ENCODE measurements at regions not wholly inside any gene's neighbourhood (a gene's known extent, or its start where the extent isn't known, plus 50 kb on each side); places are given as distances from the start of the nearest gene placed in this dataset.

GRCh38 chr3:134090031-134090430 lies 60.3 kb upstream of the SLCO2A1 start:
- H3K9ac ChIP-seq (replicated peaks in 1 of 4; ENCODE audit: extremely low read depth in 1 of 4, low read depth in 3 of 4, low read length in 3 of 4) = no peak overlapping the region
- H4K8ac ChIP-seq (ENCODE audit: extremely low read depth, insufficient read depth, low read length) = no peak overlapping the region
- H4K20me1 ChIP-seq (replicated peaks in 1 of 2; ENCODE audit: control insufficient read depth in 1 of 2, insufficient read depth in 2 of 2, low read length in 2 of 2) = no peaks in the 10 kb centered on the region
- no peak overlapping the region for H2BK20ac ChIP-seq (ENCODE audit: low read length)
- no peaks in the 10 kb centered on the region for H3K23me2 ChIP-seq (ENCODE audit: low read depth, low read length)
- no peaks in the 10 kb centered on the region for H3K27me3 ChIP-seq (replicated peaks in 1 of 4; ENCODE audit: control insufficient read depth in 3 of 4, extremely low read depth in 1 of 4, insufficient read depth in 3 of 4, low read length in 3 of 4)
- no peak overlapping the region for H3K18ac ChIP-seq (ENCODE audit: extremely low read depth, low read length)
- H4K91ac ChIP-seq (replicated peaks; ENCODE audit: insufficient read length, low read length) = no peak overlapping the region
- H3K56ac ChIP-seq (replicated peaks; ENCODE audit: insufficient read length, low read depth, low read length) = no peak overlapping the region
- no peak overlapping the region for H2BK15ac ChIP-seq (ENCODE audit: low read length)
- H3K79me1 ChIP-seq (ENCODE audit: low read depth, low read length) = no peaks in the 10 kb centered on the region
- H3K36me3 ChIP-seq (ENCODE audit: control insufficient read depth in 2 of 4, insufficient read depth in 4 of 4, low read length in 3 of 4) = no peaks in the 10 kb centered on the region
- no peaks in the 10 kb centered on the region for H3K9me3 ChIP-seq (ENCODE audit: insufficient read depth in 2 of 2, low read depth in 1 of 2, low read length in 1 of 2)
- CTCF ChIA-PET (ENCODE audit: partially characterized antibody) = no interaction called here
- POLR2A ChIA-PET (ENCODE audit: partially characterized antibody) = no interaction called here
- H3K23ac ChIP-seq (ENCODE audit: insufficient read length) = no peak overlapping the region
- H3K4ac ChIP-seq (replicated peaks; ENCODE audit: insufficient read length, low read depth, low read length) = no peak overlapping the region
- no peaks in the 10 kb centered on the region for H3K79me2 ChIP-seq (ENCODE audit: control insufficient read depth in 1 of 2, insufficient read depth in 2 of 2, low read length in 2 of 2)
- FAIRE-seq (no peak), DNase-seq (ENCODE audit: low read depth in 1 of 2, low spot score in 2 of 2) (no peak)
- no peak overlapping the region for H3K4me2 ChIP-seq (ENCODE audit: insufficient read depth in 1 of 2, low read depth in 2 of 2, low read length in 2 of 2)
- no peak overlapping the region for H3K27ac ChIP-seq (ENCODE audit: low read depth, low read length)
- H2AK5ac ChIP-seq (ENCODE audit: low read depth, low read length) = no peak overlapping the region
- H4K5ac ChIP-seq (ENCODE audit: insufficient read length, low read depth, low read length) = no peak overlapping the region
- H2BK5ac ChIP-seq (ENCODE audit: low read depth, low read length) = no peak overlapping the region
- no peak overlapping the region for H3K4me3 ChIP-seq (ENCODE audit: extremely low read depth in 1 of 4, insufficient read depth in 2 of 4, low read depth in 3 of 4, low read length in 4 of 4)
- H2BK12ac ChIP-seq (ENCODE audit: low read depth, low read length) = no peak overlapping the region
- WGBS, 2 experiments (ENCODE audit: extremely low coverage in 1 of 2, insufficient coverage in 1 of 2, insufficient read length in 1 of 2, insufficient replicate concordance in 2 of 2, low coverage in 1 of 2, low lambda C conversion rate in 2 of 2, missing lambda C conversion rate in 1 of 2) = 84% methylated on average over 2 of the region's 2 CpGs; no CpG with 5 or more reads in 1 of the 2 experiments
- no peak overlapping the region for H2BK120ac ChIP-seq (replicated peaks; ENCODE audit: low read depth, low read length)
- H3K14ac ChIP-seq (ENCODE audit: insufficient read length) = no peak overlapping the region
- no peaks in the 10 kb centered on the region for H3K4me1 ChIP-seq (replicated peaks in 1 of 4; ENCODE audit: control insufficient read depth in 3 of 4, insufficient read depth in 4 of 4, low read length in 3 of 4)
- no peak overlapping the region for H2AFZ ChIP-seq (ENCODE audit: low read length)
- TF ChIP-seq CBX8 (IDR thresholded peaks at IDR 0.05; ENCODE audit: borderline replicate concordance, low read depth, low read length) (no peak), PHF8 (conservative IDR thresholded peaks at IDR 0.05; ENCODE audit: low read depth, low read length) (no peak), ATF2 (IDR thresholded peaks at IDR 0.05; ENCODE audit: low read length) (no peak), GABPA (IDR thresholded peaks at IDR 0.05; ENCODE audit: borderline replicate concordance, insufficient read depth, low read length) (no peak), MAFK (IDR thresholded peaks at IDR 0.05; ENCODE audit: low read depth, low read length) (no peak), TBP (IDR thresholded peaks at IDR 0.05; ENCODE audit: low read depth, low read length) (no peak), TEAD4 (IDR thresholded peaks at IDR 0.05; ENCODE audit: low read depth, low read length) (no peak), EGR1 (IDR thresholded peaks at IDR 0.05; ENCODE audit: borderline replicate concordance, low read depth, low read length) (no peak), RBBP5 (IDR thresholded peaks at IDR 0.05; ENCODE audit: borderline replicate concordance, low read depth, low read length) (no peak), BRCA1 (IDR thresholded peaks at IDR 0.05; ENCODE audit: low read depth, low read length) (no peak), GTF2F1 (IDR thresholded peaks at IDR 0.05; ENCODE audit: borderline replicate concordance, low read depth, low read length) (no peak), CREB1 (IDR thresholded peaks at IDR 0.05) (no peak), FOSL1 (IDR thresholded peaks at IDR 0.05; ENCODE audit: insufficient read depth, low read depth, low read length) (no peak), POU5F1 (IDR thresholded peaks at IDR 0.05; ENCODE audit: low read depth, low read length) (no peak), TCF12 (IDR thresholded peaks at IDR 0.05; ENCODE audit: low read depth, low read length) (no peak)

Measured in H1 (cell line).